MV-4-11 (cell line): ENCODE measurements at regions not wholly inside any gene's neighbourhood (a gene's known extent, or its start where the extent isn't known, plus 50 kb on each side); places are given as distances from the start of the nearest gene placed in this dataset.

ENCODE experiments used
- DNase-seq: peaks from one replicate; lab custom pipeline; 2025; lab: John Stamatoyannopoulos, UW

- DNase-seq, result no peak
These were observed 148.7 kb downstream of the DYRK2 start for GRCh38 chr12:67797185-67797741.

- DNase-seq, result no peak
These were observed 149.2 kb downstream of the DYRK2 start for GRCh38 chr12:67797753-67798152.

- no peak for DNase-seq
These were observed 150.2 kb downstream of the DYRK2 start for GRCh38 chr12:67798768-67799167.

GRCh38 chr12:67802731-67803130 is 154.2 kb downstream of the DYRK2 start:
- DNase-seq, result no peak

GRCh38 chr12:67803278-67803993 is 154.9 kb downstream of the DYRK2 start:
- no peak for DNase-seq

- no peak for DNase-seq
These were observed 155.6 kb downstream of the DYRK2 start for GRCh38 chr12:67804168-67804567.

GRCh38 chr12:67807814-67808213 is 159.3 kb downstream of the DYRK2 start:
- DNase-seq, result no peak

- no peak for DNase-seq
These were observed 161.6 kb downstream of the DYRK2 start for GRCh38 chr12:67810166-67810565.

GRCh38 chr12:67811437-67812361 is 163.2 kb downstream of the DYRK2 start:
- DNase-seq, result no peak

GRCh38 chr12:67813456-67813904 is 164.9 kb downstream of the DYRK2 start:
- DNase-seq, result no peak

GRCh38 chr12:67816269-67816668 is 167.7 kb downstream of the DYRK2 start:
- no peak for DNase-seq

- DNase-seq, result no peak
These were observed 169.9 kb downstream of the DYRK2 start for GRCh38 chr12:67818459-67818903.

- no peak for DNase-seq
These were observed 169.3 kb upstream of the IFNG-AS1 start for GRCh38 chr12:67819902-67820301.

- no peak for DNase-seq
These were observed 168.6 kb upstream of the IFNG-AS1 start for GRCh38 chr12:67820694-67821093.

GRCh38 chr12:67822826-67823225 is 166.4 kb upstream of the IFNG-AS1 start:
- no peak for DNase-seq

GRCh38 chr12:67826148-67826547 is 163.1 kb upstream of the IFNG-AS1 start:
- DNase-seq, result no peak

GRCh38 chr12:67826946-67827720 is 162.1 kb upstream of the IFNG-AS1 start:
- no peak for DNase-seq

GRCh38 chr12:67827820-67828383 is 161.3 kb upstream of the IFNG-AS1 start:
- no peak for DNase-seq

GRCh38 chr12:67829896-67830295 is 159.4 kb upstream of the IFNG-AS1 start:
- no peak for DNase-seq

GRCh38 chr12:67832155-67832554 is 157.1 kb upstream of the IFNG-AS1 start:
- no peak for DNase-seq

GRCh38 chr12:67833602-67834001 is 155.6 kb upstream of the IFNG-AS1 start:
- no peak for DNase-seq

GRCh38 chr12:67837876-67838275 is 151.4 kb upstream of the IFNG-AS1 start:
- no peak for DNase-seq
